ENCODE measurements at regions not wholly inside any gene's neighbourhood (a gene's known extent, or its start where the extent isn't known, plus 50 kb on each side); places are given as distances from the start of the nearest gene placed in this dataset.

DNA sequence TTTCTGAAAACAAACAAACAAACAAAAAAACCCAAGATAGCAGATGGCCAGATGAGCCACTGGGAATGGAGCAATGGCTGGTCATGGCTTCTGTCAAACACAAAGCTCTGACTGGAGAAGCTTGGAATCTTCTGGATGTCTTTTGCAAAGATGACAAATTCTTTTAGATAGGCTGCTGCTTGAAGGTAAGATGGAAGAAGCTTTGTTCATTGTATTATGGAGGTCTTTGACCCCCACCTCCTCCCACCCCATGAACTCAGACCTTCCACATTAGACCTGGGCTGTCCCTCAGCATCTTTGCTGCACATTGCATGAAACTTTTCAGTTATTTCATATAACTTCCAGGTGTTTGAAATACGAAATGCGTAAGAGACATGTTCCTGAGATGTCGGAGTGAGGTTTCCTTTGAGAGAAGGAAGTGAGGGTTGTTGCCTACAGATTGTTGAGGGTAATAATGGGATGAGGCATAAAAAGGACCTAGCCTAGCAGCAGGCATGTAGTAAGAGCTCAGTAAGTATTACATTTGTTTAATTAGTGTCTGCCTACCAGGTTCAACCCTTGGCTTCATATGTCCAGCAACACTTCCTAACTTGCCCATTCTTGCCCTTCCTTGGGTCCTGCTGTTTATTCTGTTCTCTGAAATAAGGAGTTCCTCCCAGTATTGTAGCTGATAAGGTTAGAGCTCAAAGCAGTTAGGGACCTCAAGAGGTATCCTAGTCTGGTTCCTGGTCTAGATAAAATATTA is 51.4 kb upstream of the IER3 start:
- TF ChIP-seq, protein P1, sequence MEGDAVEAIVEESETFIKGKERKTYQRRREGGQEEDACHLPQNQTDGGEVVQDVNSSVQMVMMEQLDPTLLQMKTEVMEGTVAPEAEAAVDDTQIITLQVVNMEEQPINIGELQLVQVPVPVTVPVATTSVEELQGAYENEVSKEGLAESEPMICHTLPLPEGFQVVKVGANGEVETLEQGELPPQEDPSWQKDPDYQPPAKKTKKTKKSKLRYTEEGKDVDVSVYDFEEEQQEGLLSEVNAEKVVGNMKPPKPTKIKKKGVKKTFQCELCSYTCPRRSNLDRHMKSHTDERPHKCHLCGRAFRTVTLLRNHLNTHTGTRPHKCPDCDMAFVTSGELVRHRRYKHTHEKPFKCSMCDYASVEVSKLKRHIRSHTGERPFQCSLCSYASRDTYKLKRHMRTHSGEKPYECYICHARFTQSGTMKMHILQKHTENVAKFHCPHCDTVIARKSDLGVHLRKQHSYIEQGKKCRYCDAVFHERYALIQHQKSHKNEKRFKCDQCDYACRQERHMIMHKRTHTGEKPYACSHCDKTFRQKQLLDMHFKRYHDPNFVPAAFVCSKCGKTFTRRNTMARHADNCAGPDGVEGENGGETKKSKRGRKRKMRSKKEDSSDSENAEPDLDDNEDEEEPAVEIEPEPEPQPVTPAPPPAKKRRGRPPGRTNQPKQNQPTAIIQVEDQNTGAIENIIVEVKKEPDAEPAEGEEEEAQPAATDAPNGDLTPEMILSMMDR (conservative IDR thresholded peaks at IDR 0.05; ENCODE audit: low read depth, low read length): no peak
- no peak overlapping the region for H3K4me3 ChIP-seq (ENCODE audit: low read depth, low read length)
- no peak for DNase-seq (ENCODE audit: low read depth)
